ENCODE measurements at regions not wholly inside any gene's neighbourhood (a gene's known extent, or its start where the extent isn't known, plus 50 kb on each side); places are given as distances from the start of the nearest gene placed in this dataset.

DNA sequence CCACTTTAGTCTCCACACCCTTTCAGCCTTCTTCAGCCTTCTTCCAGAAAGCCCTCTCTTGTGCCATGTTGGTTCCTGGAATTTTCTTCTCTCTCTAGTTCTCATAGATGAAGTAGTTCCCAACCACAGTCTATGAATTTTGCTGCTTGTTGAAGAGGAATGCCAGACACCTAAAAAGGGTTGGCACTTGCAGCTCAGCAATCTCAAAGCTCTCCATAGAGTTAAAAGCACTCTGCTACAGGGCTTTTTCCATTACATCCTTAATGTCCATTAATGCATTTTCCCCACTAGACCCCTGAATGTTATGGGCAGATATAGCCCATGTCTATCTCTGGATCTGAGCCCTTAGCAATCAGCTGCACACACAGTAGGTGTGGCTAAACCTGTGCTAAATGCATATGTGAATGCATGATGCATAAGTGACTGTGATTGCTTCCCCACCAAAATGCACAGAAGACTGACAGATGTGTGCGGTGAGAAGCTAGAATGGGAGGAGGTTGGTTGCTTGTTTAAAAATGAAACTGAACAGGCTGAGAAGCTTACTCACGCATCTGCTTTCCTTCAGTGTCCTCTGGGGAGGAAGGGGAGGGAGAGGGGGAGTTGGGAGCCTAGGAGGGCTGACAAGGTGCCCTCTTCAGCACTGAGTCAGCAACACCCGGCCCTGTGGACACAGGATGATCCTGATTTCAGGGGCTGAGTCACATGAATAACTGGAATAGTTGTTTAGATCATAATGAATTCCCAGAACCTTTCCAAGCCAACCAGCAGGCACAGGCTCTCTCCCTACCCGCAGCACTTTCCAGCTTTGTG, 146.1 kb upstream of the FGGY start:
- intact Hi-C loops (cut with DNase I): no loop called here
- ATAC-seq (peak; percentile 75), DNase-seq (no peak)
- Histone ChIP-seq H3K9me3 (no peaks in the 10 kb centered on the region), H3K27ac (peak overlapping the region; percentile 65), H3K4me3 (no peak overlapping the region), H3K4me1 (peaks cover 25% of the 10 kb centered on the region), H3K36me3 (no peaks in the 10 kb centered on the region), H3K27me3 (no peaks in the 10 kb centered on the region)
- TF ChIP-seq, protein P1, sequence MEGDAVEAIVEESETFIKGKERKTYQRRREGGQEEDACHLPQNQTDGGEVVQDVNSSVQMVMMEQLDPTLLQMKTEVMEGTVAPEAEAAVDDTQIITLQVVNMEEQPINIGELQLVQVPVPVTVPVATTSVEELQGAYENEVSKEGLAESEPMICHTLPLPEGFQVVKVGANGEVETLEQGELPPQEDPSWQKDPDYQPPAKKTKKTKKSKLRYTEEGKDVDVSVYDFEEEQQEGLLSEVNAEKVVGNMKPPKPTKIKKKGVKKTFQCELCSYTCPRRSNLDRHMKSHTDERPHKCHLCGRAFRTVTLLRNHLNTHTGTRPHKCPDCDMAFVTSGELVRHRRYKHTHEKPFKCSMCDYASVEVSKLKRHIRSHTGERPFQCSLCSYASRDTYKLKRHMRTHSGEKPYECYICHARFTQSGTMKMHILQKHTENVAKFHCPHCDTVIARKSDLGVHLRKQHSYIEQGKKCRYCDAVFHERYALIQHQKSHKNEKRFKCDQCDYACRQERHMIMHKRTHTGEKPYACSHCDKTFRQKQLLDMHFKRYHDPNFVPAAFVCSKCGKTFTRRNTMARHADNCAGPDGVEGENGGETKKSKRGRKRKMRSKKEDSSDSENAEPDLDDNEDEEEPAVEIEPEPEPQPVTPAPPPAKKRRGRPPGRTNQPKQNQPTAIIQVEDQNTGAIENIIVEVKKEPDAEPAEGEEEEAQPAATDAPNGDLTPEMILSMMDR (IDR thresholded peaks at IDR 0.05): no peak

GRCh38 chr1:59151387-59151761, 145.5 kb upstream of the FGGY start:
- Histone ChIP-seq H3K36me3 (no peaks in the 10 kb centered on the region), H3K9me3 (no peaks in the 10 kb centered on the region), H3K27ac (peak overlapping the region; percentile 65), H3K4me3 (no peak overlapping the region), H3K4me1 (peaks cover 24% of the 10 kb centered on the region), H3K27me3 (no peaks in the 10 kb centered on the region)
- ATAC-seq (no peak), DNase-seq (no peak)
- TF ChIP-seq, protein P1 (IDR thresholded peaks at IDR 0.05): no peak
- intact Hi-C loops (cut with DNase I): no loop called here

DNA sequence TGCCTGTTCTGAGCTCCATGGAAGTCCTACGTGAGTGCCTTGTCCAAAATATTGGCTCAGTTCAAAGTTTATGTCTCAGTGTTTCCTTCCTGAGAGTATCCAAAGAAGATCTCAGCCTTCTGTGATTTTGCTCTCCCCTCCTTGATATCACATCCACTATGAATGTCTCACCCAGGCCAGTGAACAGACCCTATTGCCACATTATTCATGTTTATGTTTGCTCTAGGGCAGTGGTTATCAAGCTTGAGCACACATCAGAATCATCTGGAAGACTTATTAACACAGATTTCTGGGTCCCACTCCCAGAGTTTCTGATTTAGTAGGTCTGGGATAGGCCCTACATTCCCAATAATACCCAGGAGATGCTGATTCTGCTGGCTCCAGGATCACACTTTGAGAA, 145.0 kb upstream of the FGGY start:
- H3K27ac ChIP-seq: peak overlapping the region; percentile 65

GRCh38 chr1:59152511-59152910, 144.4 kb upstream of the FGGY start:
- Histone ChIP-seq H3K27ac (no peak overlapping the region), H3K27me3 (no peaks in the 10 kb centered on the region), H3K4me1 (peaks cover 23% of the 10 kb centered on the region), H3K4me3 (no peak overlapping the region), H3K36me3 (no peaks in the 10 kb centered on the region), H3K9me3 (no peaks in the 10 kb centered on the region)
- intact Hi-C loops (cut with DNase I): no loop called here
- no peak for DNase-seq
- ATAC-seq: no peak
- TF ChIP-seq, protein P1 (IDR thresholded peaks at IDR 0.05): no peak

More for the DNA sequence above, 145.0 kb upstream of the FGGY start:
- no peaks in the 10 kb centered on the region for H3K9me3 ChIP-seq
- ATAC-seq (no peak), DNase-seq (no peak)
- TF ChIP-seq, protein P1 (IDR thresholded peaks at IDR 0.05): no peak
- peaks cover 26% of the 10 kb centered on the region for H3K4me1 ChIP-seq
- no peak overlapping the region for H3K4me3 ChIP-seq
- H3K27me3 ChIP-seq: no peaks in the 10 kb centered on the region
- H3K36me3 ChIP-seq: no peaks in the 10 kb centered on the region
- intact Hi-C loops (cut with DNase I): no loop called here

GRCh38 chr1:59154401-59154800, 142.5 kb upstream of the FGGY start:
- H3K27ac ChIP-seq: no peak overlapping the region
- H3K36me3 ChIP-seq: no peaks in the 10 kb centered on the region
- H3K9me3 ChIP-seq: no peaks in the 10 kb centered on the region
- DNase-seq: no peak
- intact Hi-C loops (cut with DNase I): no loop called here
- H3K4me1 ChIP-seq: peaks cover 23% of the 10 kb centered on the region
- ATAC-seq: no peak
- H3K4me3 ChIP-seq: no peak overlapping the region
- no peaks in the 10 kb centered on the region for H3K27me3 ChIP-seq
- TF ChIP-seq, protein P1 (IDR thresholded peaks at IDR 0.05): no peak
